Activated naive CD8-positive, alpha-beta T cell treated with anti-CD3 and anti-CD28 coated beads for 36 hours (primary cell): ENCODE measurements at regions not wholly inside any gene's neighbourhood (a gene's known extent, or its start where the extent isn't known, plus 50 kb on each side); places are given as distances from the start of the nearest gene placed in this dataset.
A peak's percentile ranks its signal among the peaks of the same experiment; 100 is the strongest.

Experiments
- DNase-seq: peaks from one replicate; pipeline ENCODE4 v3.0.0; 2021
- H3K27ac Mint-ChIP-seq: one replicate; pipeline ENCODE4 v1.8.0; 2022; ENCODE audit warnings: mild to moderate bottlenecking, moderate library complexity, mixed read lengths
- H3K27me3 Mint-ChIP-seq: one replicate; pipeline ENCODE4 v1.8.0; 2022; ENCODE audit warnings: mild to moderate bottlenecking, mixed read lengths
- H3K36me3 Mint-ChIP-seq: one replicate; pipeline ENCODE4 v1.8.0; 2021; ENCODE audit warnings: mild to moderate bottlenecking, mixed read lengths
- H3K4me1 Mint-ChIP-seq: one replicate; pipeline ENCODE4 v1.8.0; 2021; ENCODE audit warnings: mixed read lengths
- H3K4me3 Mint-ChIP-seq: one replicate; pipeline ENCODE4 v1.8.0; 2022; ENCODE audit warnings: mild to moderate bottlenecking, moderate library complexity, mixed read lengths
- H3K9me3 Mint-ChIP-seq: one replicate; pipeline ENCODE4 v1.8.0; 2022; ENCODE audit warnings: mixed read lengths

GRCh38 chr4:181507180-181507835, 735.9 kb upstream of the TENM3 start:
- Mint-ChIP-seq H3K27ac (no peak overlapping the region), H3K4me1 (no peaks in the 10 kb centered on the region)

GRCh38 chr4:181507938-181508337, 735.3 kb upstream of the TENM3 start:
- H3K4me1 Mint-ChIP-seq = no peaks in the 10 kb centered on the region
- H3K27me3 Mint-ChIP-seq = no peaks in the 10 kb centered on the region
- H3K27ac Mint-ChIP-seq = no peak overlapping the region

More at GRCh38 chr4:181507180-181507835, 735.9 kb upstream of the TENM3 start:
- H3K4me3 Mint-ChIP-seq = no peak overlapping the region
- DNase-seq = no peak
- H3K36me3 Mint-ChIP-seq = no peaks in the 10 kb centered on the region
- no peaks in the 10 kb centered on the region for H3K27me3 Mint-ChIP-seq
- H3K9me3 Mint-ChIP-seq = no peaks in the 10 kb centered on the region

GRCh38 chr4:181508601-181509000, 734.6 kb upstream of the TENM3 start:
- Mint-ChIP-seq H3K4me1 (no peaks in the 10 kb centered on the region), H3K27ac (no peak overlapping the region), H3K36me3 (no peaks in the 10 kb centered on the region)

More at GRCh38 chr4:181507938-181508337, 735.3 kb upstream of the TENM3 start:
- DNase-seq = no peak
- H3K36me3 Mint-ChIP-seq = no peaks in the 10 kb centered on the region
- H3K9me3 Mint-ChIP-seq = no peaks in the 10 kb centered on the region
- no peak overlapping the region for H3K4me3 Mint-ChIP-seq

GRCh38 chr4:181509073-181509472, 734.1 kb upstream of the TENM3 start:
- H3K27ac Mint-ChIP-seq = no peak overlapping the region
- H3K27me3 Mint-ChIP-seq = no peaks in the 10 kb centered on the region
- H3K4me1 Mint-ChIP-seq = no peaks in the 10 kb centered on the region
- H3K4me3 Mint-ChIP-seq = no peak overlapping the region
- H3K9me3 Mint-ChIP-seq = no peaks in the 10 kb centered on the region
- no peak for DNase-seq
- no peaks in the 10 kb centered on the region for H3K36me3 Mint-ChIP-seq

More at GRCh38 chr4:181508601-181509000, 734.6 kb upstream of the TENM3 start:
- no peak overlapping the region for H3K4me3 Mint-ChIP-seq
- DNase-seq = no peak
- no peaks in the 10 kb centered on the region for H3K27me3 Mint-ChIP-seq
- no peaks in the 10 kb centered on the region for H3K9me3 Mint-ChIP-seq

GRCh38 chr4:181517491-181517890, 725.7 kb upstream of the TENM3 start:
- Mint-ChIP-seq H3K4me3 (no peak overlapping the region), H3K9me3 (no peaks in the 10 kb centered on the region), H3K27ac (no peak overlapping the region), H3K4me1 (no peaks in the 10 kb centered on the region), H3K27me3 (no peaks in the 10 kb centered on the region), H3K36me3 (no peaks in the 10 kb centered on the region)
- no peak for DNase-seq

- H3K4me3 Mint-ChIP-seq = no peak overlapping the region
Observed at GRCh38 chr4:181520790-181521189, 722.4 kb upstream of the TENM3 start.

GRCh38 chr4:181523973-181524372, 719.2 kb upstream of the TENM3 start:
- H3K27ac Mint-ChIP-seq = no peak overlapping the region
- no peak for DNase-seq
- no peaks in the 10 kb centered on the region for H3K27me3 Mint-ChIP-seq
- no peak overlapping the region for H3K4me3 Mint-ChIP-seq
- H3K9me3 Mint-ChIP-seq = no peaks in the 10 kb centered on the region
- H3K4me1 Mint-ChIP-seq = no peaks in the 10 kb centered on the region
- no peaks in the 10 kb centered on the region for H3K36me3 Mint-ChIP-seq

More at GRCh38 chr4:181520790-181521189, 722.4 kb upstream of the TENM3 start:
- no peaks in the 10 kb centered on the region for H3K36me3 Mint-ChIP-seq
- H3K4me1 Mint-ChIP-seq = no peaks in the 10 kb centered on the region
- no peak for DNase-seq
- H3K27ac Mint-ChIP-seq = no peak overlapping the region
- H3K9me3 Mint-ChIP-seq = no peaks in the 10 kb centered on the region
- H3K27me3 Mint-ChIP-seq = no peaks in the 10 kb centered on the region

GRCh38 chr4:181524499-181524898, 718.7 kb upstream of the TENM3 start:
- DNase-seq = no peak
- Mint-ChIP-seq H3K27ac (no peak overlapping the region), H3K9me3 (no peaks in the 10 kb centered on the region), H3K36me3 (no peaks in the 10 kb centered on the region), H3K4me3 (no peak overlapping the region), H3K4me1 (no peaks in the 10 kb centered on the region), H3K27me3 (no peaks in the 10 kb centered on the region)

GRCh38 chr4:181525634-181526033, 717.6 kb upstream of the TENM3 start:
- no peak for DNase-seq
- H3K9me3 Mint-ChIP-seq = no peaks in the 10 kb centered on the region
- no peaks in the 10 kb centered on the region for H3K27me3 Mint-ChIP-seq
- no peak overlapping the region for H3K27ac Mint-ChIP-seq
- no peak overlapping the region for H3K4me3 Mint-ChIP-seq
- no peaks in the 10 kb centered on the region for H3K4me1 Mint-ChIP-seq
- no peaks in the 10 kb centered on the region for H3K36me3 Mint-ChIP-seq

- H3K27ac Mint-ChIP-seq = no peak overlapping the region
- no peaks in the 10 kb centered on the region for H3K9me3 Mint-ChIP-seq
- H3K36me3 Mint-ChIP-seq = no peaks in the 10 kb centered on the region
- DNase-seq = peak; percentile 8
- H3K4me1 Mint-ChIP-seq = no peaks in the 10 kb centered on the region
- H3K27me3 Mint-ChIP-seq = no peaks in the 10 kb centered on the region
- H3K4me3 Mint-ChIP-seq = no peak overlapping the region
Observed at GRCh38 chr4:181528570-181529184, 714.5 kb upstream of the TENM3 start.

- no peak overlapping the region for H3K27ac Mint-ChIP-seq
- H3K4me3 Mint-ChIP-seq = no peak overlapping the region
- no peak for DNase-seq
- H3K36me3 Mint-ChIP-seq = no peaks in the 10 kb centered on the region
- no peaks in the 10 kb centered on the region for H3K27me3 Mint-ChIP-seq
- no peaks in the 10 kb centered on the region for H3K9me3 Mint-ChIP-seq
- no peaks in the 10 kb centered on the region for H3K4me1 Mint-ChIP-seq
Observed at GRCh38 chr4:181529537-181529936, 713.7 kb upstream of the TENM3 start.

- H3K27ac Mint-ChIP-seq = no peak overlapping the region
- no peaks in the 10 kb centered on the region for H3K36me3 Mint-ChIP-seq
- H3K4me1 Mint-ChIP-seq = no peaks in the 10 kb centered on the region
- H3K4me3 Mint-ChIP-seq = no peak overlapping the region
- DNase-seq = no peak
- no peaks in the 10 kb centered on the region for H3K27me3 Mint-ChIP-seq
- no peaks in the 10 kb centered on the region for H3K9me3 Mint-ChIP-seq
Observed at GRCh38 chr4:181536196-181536746, 706.9 kb upstream of the TENM3 start.

- Mint-ChIP-seq H3K36me3 (no peaks in the 10 kb centered on the region), H3K4me1 (no peaks in the 10 kb centered on the region), H3K27me3 (no peaks in the 10 kb centered on the region)
Observed at GRCh38 chr4:181536811-181537434, 706.3 kb upstream of the TENM3 start.

GRCh38 chr4:181538431-181538830, 704.8 kb upstream of the TENM3 start:
- H3K36me3 Mint-ChIP-seq = no peaks in the 10 kb centered on the region
- no peaks in the 10 kb centered on the region for H3K4me1 Mint-ChIP-seq

More at GRCh38 chr4:181536811-181537434, 706.3 kb upstream of the TENM3 start:
- Mint-ChIP-seq H3K4me3 (no peak overlapping the region), H3K27ac (no peak overlapping the region), H3K9me3 (no peaks in the 10 kb centered on the region)
- DNase-seq = no peak

GRCh38 chr4:181541396-181541795, 701.8 kb upstream of the TENM3 start:
- no peaks in the 10 kb centered on the region for H3K36me3 Mint-ChIP-seq
- no peaks in the 10 kb centered on the region for H3K9me3 Mint-ChIP-seq
- H3K4me1 Mint-ChIP-seq = no peaks in the 10 kb centered on the region
- no peak overlapping the region for H3K4me3 Mint-ChIP-seq
- no peak for DNase-seq
- H3K27ac Mint-ChIP-seq = no peak overlapping the region
- H3K27me3 Mint-ChIP-seq = no peaks in the 10 kb centered on the region

More at GRCh38 chr4:181538431-181538830, 704.8 kb upstream of the TENM3 start:
- no peaks in the 10 kb centered on the region for H3K27me3 Mint-ChIP-seq
- H3K9me3 Mint-ChIP-seq = no peaks in the 10 kb centered on the region
- no peak for DNase-seq
- no peak overlapping the region for H3K27ac Mint-ChIP-seq
- no peak overlapping the region for H3K4me3 Mint-ChIP-seq
